Breast epithelium (tissue), 3 donors: ENCODE measurements at regions not wholly inside any gene's neighbourhood (a gene's known extent, or its start where the extent isn't known, plus 50 kb on each side); places are given as distances from the start of the nearest gene placed in this dataset.

ENCODE experiments used
- POLR2A ChIP-seq: fragments of 450-650 bp; IDR thresholded peaks from one replicate; pipeline ENCODE4 v1.6.1; 2016; ENCODE audit warnings: antibody characterized with exemption, mild to moderate bottlenecking, moderate library complexity
- POLR2AphosphoS5 ChIP-seq, 3 donors: sonication (generic); formaldehyde crosslinking; IDR thresholded peaks; one replicate each; pipeline ENCODE4 v1.6.1; 2017; ENCODE audit warnings: antibody characterized with exemption in 3 of 3
- TF ChIP-seq, protein P1 (sequence below), 3 donors: fragments of 450-650 bp; IDR thresholded peaks; one replicate each; pipeline ENCODE4 v1.5.1; 2016 to 2017; ENCODE audit warnings: antibody characterized with exemption in 3 of 3, mild to moderate bottlenecking in 3 of 3, moderate library complexity in 3 of 3

DNA sequence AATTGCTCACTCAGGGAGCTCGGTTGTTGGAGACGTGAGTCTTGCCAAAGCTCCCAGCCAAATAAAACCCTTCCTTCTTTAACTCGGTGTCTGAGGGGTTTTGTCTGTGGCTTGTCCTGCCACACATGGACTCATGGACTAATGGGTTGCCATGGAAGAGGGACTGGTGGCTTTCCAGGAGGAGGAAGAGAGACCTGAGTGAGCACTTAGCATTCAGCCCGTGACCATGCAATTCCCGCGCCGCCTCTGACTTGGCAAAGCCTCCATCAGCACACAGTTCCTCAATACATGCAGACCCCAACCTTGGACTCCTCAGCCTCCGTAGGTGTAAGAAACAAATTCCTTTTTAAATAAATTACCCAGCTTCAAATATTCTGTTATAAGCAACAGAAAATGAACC is 57.3 kb upstream of the TMEM18 start:
- no peak for TF ChIP-seq POLR2AphosphoS5 (IDR thresholded peaks at IDR 0.05)
- TF ChIP-seq, protein P1, sequence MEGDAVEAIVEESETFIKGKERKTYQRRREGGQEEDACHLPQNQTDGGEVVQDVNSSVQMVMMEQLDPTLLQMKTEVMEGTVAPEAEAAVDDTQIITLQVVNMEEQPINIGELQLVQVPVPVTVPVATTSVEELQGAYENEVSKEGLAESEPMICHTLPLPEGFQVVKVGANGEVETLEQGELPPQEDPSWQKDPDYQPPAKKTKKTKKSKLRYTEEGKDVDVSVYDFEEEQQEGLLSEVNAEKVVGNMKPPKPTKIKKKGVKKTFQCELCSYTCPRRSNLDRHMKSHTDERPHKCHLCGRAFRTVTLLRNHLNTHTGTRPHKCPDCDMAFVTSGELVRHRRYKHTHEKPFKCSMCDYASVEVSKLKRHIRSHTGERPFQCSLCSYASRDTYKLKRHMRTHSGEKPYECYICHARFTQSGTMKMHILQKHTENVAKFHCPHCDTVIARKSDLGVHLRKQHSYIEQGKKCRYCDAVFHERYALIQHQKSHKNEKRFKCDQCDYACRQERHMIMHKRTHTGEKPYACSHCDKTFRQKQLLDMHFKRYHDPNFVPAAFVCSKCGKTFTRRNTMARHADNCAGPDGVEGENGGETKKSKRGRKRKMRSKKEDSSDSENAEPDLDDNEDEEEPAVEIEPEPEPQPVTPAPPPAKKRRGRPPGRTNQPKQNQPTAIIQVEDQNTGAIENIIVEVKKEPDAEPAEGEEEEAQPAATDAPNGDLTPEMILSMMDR (IDR thresholded peaks at IDR 0.05) = no peak
- no peak for TF ChIP-seq POLR2A
